Activated naive CD8-positive, alpha-beta T cell treated with anti-CD3 and anti-CD28 coated beads, Interleukin-2, amount 50 U/mL, for 24 hours (primary cell): ENCODE measurements at regions not wholly inside any gene's neighbourhood (a gene's known extent, or its start where the extent isn't known, plus 50 kb on each side); places are given as distances from the start of the nearest gene placed in this dataset.
A peak's percentile ranks its signal among the peaks of the same experiment; 100 is the strongest.

ENCODE experiments used
- ATAC-seq: fragments of 150-1000 bp; cut with Tn5 transposase; one replicate; pipeline ENCODE4 v1.10.0; 2021
- DNase-seq: peaks from one replicate; pipeline ENCODE4 v3.0.0; 2021
- H3K27ac Mint-ChIP-seq: one replicate; pipeline ENCODE4 v1.8.0; 2021; ENCODE audit warnings: mild to moderate bottlenecking, mixed read lengths
- H3K27me3 Mint-ChIP-seq: one replicate; pipeline ENCODE4 v1.8.0; 2021; ENCODE audit warnings: mixed read lengths
- H3K36me3 Mint-ChIP-seq: one replicate; pipeline ENCODE4 v1.8.0; 2021; ENCODE audit warnings: low read depth, mixed read lengths
- H3K4me1 Mint-ChIP-seq: one replicate; pipeline ENCODE4 v1.8.0; 2021; ENCODE audit warnings: mixed read lengths
- H3K4me3 Mint-ChIP-seq: one replicate; pipeline ENCODE4 v1.8.0; 2021; ENCODE audit warnings: mild to moderate bottlenecking, moderate library complexity, mixed read lengths
- H3K9me3 Mint-ChIP-seq: one replicate; pipeline ENCODE4 v1.8.0; 2021; ENCODE audit warnings: mixed read lengths

DNA sequence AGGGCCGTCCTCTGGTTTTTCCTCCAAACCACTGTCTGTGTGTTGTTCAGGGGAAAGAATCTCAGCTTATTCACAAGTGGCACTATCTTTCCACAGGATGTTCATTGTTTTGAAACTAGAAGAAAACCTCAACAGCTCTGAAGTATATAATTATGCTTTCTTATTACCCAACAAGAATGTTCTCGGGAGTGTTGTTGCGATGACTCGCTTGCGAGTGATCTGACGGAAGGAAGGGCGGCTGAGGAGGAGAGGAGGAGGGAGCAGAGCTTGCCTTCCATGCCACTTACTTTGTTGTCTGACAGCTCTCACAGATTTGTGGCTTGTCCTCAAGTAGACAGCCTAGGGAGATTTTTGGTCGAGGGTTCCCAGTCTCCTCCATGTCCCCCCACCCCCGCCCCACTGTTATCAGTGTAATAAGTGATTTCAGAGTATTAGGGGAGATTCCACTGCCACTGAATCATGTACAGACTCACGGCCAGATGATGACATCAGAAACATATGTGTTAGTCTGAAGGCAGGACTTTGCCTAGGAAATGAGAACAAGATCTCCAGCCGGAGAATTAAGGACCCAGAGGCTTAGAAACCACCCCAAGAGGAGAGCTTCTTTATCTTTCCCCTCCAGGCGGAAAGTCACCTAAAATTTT, 80.7 kb upstream of the CCN6 start:
- H3K4me1 Mint-ChIP-seq: peaks cover 72% of the 10 kb centered on the region
- peak overlapping the region; percentile 60 for H3K27ac Mint-ChIP-seq
- no peaks in the 10 kb centered on the region for H3K36me3 Mint-ChIP-seq
- ATAC-seq (peak; percentile 85), DNase-seq (peak; percentile 60)
- H3K4me3 Mint-ChIP-seq: peak overlapping the region; percentile 52
- H3K27me3 Mint-ChIP-seq: no peaks in the 10 kb centered on the region
- no peaks in the 10 kb centered on the region for H3K9me3 Mint-ChIP-seq

DNA sequence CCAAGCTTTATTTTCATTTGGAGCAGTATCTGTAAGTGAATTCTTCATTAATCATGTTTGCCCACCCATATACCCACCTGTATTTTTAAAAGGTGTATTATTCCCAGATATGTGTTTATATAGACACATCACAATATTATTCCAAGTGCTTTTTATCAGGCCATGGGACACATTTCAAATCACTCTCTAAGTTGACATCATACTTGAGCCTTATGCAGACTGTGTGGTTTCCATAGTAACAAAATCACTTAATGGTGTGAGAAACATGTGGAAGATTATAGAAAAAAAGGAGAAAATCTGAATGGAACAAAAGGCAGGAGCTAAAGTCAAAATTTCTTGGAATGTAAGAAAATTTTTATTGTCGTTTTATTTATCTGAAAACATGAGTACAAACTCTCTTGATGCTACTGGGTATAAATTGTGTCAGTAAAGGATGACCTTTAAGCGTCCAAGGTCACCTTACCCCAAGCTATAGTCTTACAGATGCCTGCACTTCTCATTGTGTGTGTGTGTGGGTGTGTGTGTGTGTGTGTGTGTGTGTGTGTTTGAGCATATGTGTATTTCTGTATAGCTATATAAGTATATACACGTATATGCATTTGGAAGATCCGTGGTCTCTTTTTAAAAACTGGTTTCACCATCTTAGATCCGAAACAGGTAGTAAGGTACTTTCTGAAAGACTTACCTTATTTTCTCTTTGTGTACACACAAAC, 79.8 kb upstream of the CCN6 start:
- Mint-ChIP-seq H3K27me3 (no peaks in the 10 kb centered on the region), H3K4me3 (peak overlapping the region; percentile 52), H3K9me3 (no peaks in the 10 kb centered on the region), H3K27ac (peak overlapping the region; percentile 60), H3K4me1 (peaks cover 79% of the 10 kb centered on the region), H3K36me3 (no peaks in the 10 kb centered on the region)
- DNase-seq (no peak), ATAC-seq (no peak)

DNA sequence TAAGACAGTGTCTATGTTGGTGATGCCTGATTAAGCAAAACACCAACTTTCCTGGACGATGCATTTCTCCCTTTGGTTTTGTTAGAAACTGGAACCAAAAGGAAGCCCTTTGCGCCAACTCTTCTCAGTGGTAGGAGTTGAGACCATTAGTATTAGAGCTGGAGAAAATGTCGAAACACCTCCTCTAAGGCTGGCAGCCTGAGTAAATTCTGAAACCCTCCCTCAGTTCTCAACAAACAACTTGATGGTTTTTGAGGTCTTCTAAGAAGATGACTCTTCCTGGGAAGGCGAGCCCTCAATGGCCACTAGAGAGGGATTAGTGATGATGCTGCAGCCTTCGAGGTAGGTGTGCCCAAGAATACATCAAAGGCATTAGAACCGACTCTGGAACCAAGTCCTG, 78.4 kb upstream of the CCN6 start:
- Mint-ChIP-seq H3K9me3 (no peaks in the 10 kb centered on the region), H3K27ac (peak overlapping the region; percentile 31), H3K36me3 (no peaks in the 10 kb centered on the region), H3K4me1 (peaks cover 90% of the 10 kb centered on the region), H3K4me3 (no peak overlapping the region), H3K27me3 (no peaks in the 10 kb centered on the region)
- no peak for DNase-seq
- peak; percentile 54 for ATAC-seq

DNA sequence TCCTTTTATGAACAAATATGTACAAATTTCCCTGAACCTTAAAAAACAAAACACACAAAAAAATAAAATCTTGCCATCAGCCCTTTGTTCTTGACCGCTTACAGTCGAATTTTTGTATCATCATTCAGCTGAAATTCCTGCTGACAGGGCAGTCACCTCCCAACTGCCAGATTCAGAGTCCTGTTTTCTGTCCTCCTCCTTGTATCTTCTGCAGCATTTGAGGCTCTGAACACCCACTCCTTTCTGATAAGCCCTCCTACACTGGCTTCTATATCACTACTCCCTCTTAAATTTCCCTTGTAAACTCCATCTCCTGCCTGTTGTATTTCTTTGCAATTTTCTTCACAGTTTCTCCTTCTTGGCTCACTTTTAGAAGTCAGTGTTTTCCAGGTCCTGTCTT, 77.8 kb upstream of the CCN6 start:
- Mint-ChIP-seq H3K9me3 (no peaks in the 10 kb centered on the region), H3K4me1 (peaks cover 89% of the 10 kb centered on the region), H3K27ac (peak overlapping the region; percentile 61), H3K36me3 (no peaks in the 10 kb centered on the region), H3K27me3 (no peaks in the 10 kb centered on the region), H3K4me3 (peak overlapping the region; percentile 9)
- ATAC-seq: no peak
- no peak for DNase-seq

DNA sequence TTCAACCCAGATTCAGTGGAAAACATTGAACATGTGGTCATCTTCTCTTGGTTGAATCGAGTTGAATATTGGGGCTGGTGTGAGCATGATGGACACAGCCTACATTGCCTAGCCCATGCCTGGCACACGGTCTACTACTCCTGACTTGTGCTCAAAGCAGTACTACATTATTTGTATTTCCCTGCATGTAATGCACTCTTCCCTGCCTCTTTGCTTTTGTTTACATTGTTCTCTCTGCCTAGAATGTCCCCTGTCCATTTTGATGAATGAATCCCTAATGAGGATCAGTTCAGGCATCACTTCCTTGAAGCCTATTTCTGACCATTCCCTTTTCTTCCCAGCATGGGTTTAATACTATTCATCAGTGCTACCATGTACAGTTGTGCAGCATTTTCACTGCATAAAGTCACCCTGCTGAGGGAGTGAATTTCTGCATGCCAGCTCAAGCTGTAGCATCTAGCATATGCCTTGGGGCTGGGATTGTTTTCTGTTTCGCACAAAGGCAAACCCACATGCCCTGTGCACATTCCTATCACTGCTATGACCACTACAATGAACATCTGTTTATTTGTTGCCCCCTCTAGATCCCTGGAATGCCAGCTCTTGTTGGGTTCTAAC, 75.3 kb upstream of the CCN6 start:
- H3K27me3 Mint-ChIP-seq: no peaks in the 10 kb centered on the region
- DNase-seq (no peak), ATAC-seq (no peak)
- peaks cover 5% of the 10 kb centered on the region for H3K9me3 Mint-ChIP-seq
- H3K4me1 Mint-ChIP-seq: peaks cover 75% of the 10 kb centered on the region
- H3K4me3 Mint-ChIP-seq: no peak overlapping the region
- H3K36me3 Mint-ChIP-seq: no peaks in the 10 kb centered on the region
- H3K27ac Mint-ChIP-seq: no peak overlapping the region

DNA sequence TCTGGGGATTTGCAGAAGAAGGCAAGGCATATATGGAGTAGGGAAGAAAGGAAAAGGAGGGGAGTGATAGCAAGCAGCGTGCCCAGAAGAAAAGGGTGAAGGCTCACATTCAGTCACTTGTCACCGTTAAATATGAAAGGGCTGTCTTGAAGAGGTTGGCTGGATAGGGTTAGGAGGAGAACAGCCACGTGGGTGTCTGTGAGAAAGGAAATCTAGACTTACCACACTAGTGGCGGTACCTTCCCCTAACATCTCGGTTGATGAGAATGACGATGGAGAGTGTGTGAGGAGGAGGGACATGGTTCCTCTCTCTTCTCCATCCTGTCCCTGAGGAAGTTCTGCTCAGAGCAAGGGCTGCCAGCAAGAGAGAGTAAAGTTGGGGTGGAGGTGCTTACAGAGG, 74.3 kb upstream of the CCN6 start:
- ATAC-seq (no peak), DNase-seq (no peak)
- Mint-ChIP-seq H3K36me3 (no peaks in the 10 kb centered on the region), H3K4me1 (peaks cover 75% of the 10 kb centered on the region), H3K27ac (no peak overlapping the region), H3K4me3 (no peak overlapping the region), H3K9me3 (peaks cover 6% of the 10 kb centered on the region), H3K27me3 (no peaks in the 10 kb centered on the region)

DNA sequence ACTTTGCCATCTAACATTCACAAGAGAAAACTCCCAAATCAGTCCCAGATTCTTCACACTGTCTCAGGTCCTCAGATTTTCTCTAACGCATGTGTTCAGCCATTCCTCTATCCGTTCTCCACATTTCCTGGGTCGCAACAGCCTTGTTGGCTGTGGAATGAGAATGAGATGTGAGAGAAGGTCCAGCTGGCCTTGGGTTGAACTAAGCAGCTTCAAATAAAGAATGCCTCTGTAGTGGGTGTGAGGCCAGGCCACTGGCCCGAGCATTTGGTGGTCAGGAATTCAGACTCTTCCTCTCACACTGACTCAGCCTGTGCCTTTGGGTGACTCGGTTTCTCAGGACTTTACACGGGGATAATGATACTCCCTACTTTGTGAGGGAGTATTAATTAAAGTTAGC, 73.8 kb upstream of the CCN6 start:
- Mint-ChIP-seq H3K4me3 (no peak overlapping the region), H3K9me3 (peaks cover 6% of the 10 kb centered on the region), H3K27ac (no peak overlapping the region), H3K4me1 (peaks cover 75% of the 10 kb centered on the region), H3K27me3 (no peaks in the 10 kb centered on the region), H3K36me3 (peaks cover 3% of the 10 kb centered on the region)
- DNase-seq: no peak
- ATAC-seq: no peak

DNA sequence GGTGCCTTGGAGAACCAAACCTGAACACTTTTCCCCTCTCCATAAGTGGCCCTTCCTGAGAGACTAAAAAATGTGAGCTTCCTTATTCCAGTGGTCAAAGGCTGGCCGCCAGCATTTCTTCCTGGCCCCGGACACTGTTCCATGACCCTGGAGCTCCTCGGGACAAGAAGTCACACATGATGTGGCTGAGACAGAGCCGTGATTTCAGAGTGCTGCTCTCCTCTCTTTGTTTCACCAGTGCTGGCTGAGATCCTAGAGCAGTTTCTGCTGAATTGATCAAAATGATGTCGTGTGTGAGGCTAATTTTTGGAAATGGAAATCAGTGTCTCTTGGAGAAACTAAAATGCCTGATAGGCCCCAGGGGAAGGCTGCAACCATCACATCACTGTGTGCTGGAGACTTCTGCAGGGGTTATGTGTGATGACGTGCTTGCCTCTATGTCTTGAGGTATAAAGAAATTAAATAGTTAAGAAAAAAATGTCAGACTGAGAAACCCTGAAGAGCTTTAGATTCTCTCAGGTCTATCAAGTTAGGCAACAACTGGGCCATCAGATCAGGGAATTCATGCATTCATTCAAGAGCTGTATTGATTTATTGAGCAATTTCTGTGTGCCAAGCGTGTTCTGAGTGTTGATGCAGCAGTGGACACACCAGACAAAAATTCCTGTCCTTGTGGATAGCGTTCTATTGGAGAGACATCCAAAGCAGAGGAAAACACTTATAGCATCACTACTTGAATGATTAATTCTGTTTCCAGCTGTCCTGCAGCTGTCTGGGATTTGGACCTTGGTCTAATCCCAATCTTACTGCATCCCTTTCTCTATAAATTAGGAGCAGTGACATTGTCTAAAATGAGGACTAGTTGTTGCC, 72.7 kb upstream of the CCN6 start:
- H3K27ac Mint-ChIP-seq: no peak overlapping the region
- peaks cover 75% of the 10 kb centered on the region for H3K4me1 Mint-ChIP-seq
- ATAC-seq (no peak), DNase-seq (no peak)
- H3K9me3 Mint-ChIP-seq: peaks cover 6% of the 10 kb centered on the region
- H3K4me3 Mint-ChIP-seq: no peak overlapping the region
- peaks cover 3% of the 10 kb centered on the region for H3K36me3 Mint-ChIP-seq
- H3K27me3 Mint-ChIP-seq: no peaks in the 10 kb centered on the region

DNA sequence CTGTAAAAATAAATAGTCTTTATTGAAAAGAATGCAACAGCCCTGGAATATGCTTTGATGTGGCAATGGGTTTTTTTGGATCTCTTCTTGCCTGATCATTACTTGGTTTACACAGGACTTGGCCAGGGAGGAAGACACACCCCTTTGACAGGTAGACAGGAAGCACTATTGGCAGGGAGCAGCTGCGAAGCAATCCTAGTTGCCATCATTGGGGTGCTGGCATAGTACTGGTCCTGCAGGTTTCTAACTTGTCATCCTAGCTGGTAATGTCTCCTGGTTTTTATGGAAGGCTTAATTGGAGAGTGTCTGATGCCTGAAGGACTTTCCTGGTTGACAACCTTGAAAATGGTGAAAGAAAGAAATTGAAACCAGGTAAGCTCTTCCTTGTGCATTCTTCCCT, 71.2 kb upstream of the CCN6 start:
- peaks cover 69% of the 10 kb centered on the region for H3K4me1 Mint-ChIP-seq
- no peak overlapping the region for H3K27ac Mint-ChIP-seq
- peaks cover 3% of the 10 kb centered on the region for H3K36me3 Mint-ChIP-seq
- H3K4me3 Mint-ChIP-seq: no peak overlapping the region
- peaks cover 6% of the 10 kb centered on the region for H3K9me3 Mint-ChIP-seq
- H3K27me3 Mint-ChIP-seq: no peaks in the 10 kb centered on the region
- DNase-seq (no peak), ATAC-seq (no peak)

DNA sequence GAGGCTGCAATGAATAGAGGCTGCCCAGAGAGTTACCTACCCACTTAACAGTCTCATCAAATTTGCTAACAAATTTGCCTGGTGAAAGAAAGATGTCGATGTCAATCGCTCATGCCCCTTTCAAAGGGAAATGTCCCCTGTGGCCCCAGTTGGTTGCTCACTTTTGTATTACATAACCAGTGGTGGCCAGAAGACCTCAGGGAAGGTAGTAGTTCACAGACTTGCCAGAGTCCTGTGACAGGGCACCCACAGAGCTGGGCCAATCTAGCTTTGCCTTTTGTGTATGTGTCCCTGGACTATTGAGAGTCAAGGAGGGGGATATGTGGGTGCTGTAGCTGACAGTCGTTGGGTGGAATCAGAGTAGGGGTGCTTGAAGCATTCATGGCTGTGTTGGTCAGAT, 70.7 kb upstream of the CCN6 start:
- H3K27ac Mint-ChIP-seq: peak overlapping the region; percentile 41
- no peak for ATAC-seq
- H3K36me3 Mint-ChIP-seq: peaks cover 3% of the 10 kb centered on the region
- peaks cover 65% of the 10 kb centered on the region for H3K4me1 Mint-ChIP-seq
- H3K4me3 Mint-ChIP-seq: no peak overlapping the region
- DNase-seq: no peak
- peaks cover 6% of the 10 kb centered on the region for H3K9me3 Mint-ChIP-seq
- H3K27me3 Mint-ChIP-seq: no peaks in the 10 kb centered on the region

DNA sequence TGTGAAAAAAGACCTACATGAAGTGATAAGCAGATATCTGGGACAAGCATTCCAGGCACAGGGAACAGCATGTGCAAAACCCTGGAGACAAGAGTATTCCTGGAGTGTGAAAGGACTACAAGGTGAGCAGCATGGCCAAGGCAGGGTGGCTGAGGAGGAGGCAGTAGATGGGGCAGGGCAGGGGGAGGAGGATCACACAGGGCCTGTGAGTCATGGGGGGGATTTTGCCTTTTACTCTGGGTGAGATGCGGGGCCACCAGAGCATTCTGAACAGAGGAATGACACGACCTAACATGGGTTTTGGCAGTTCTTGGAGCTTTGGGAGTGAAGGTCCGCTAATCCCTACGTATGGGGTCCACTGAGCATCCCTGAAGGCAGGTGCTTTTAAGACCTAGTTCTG, 69.8 kb upstream of the CCN6 start:
- Mint-ChIP-seq H3K27ac (peak overlapping the region; percentile 96), H3K4me1 (peaks cover 66% of the 10 kb centered on the region), H3K36me3 (peaks cover 3% of the 10 kb centered on the region), H3K4me3 (no peak overlapping the region), H3K27me3 (no peaks in the 10 kb centered on the region), H3K9me3 (peaks cover 10% of the 10 kb centered on the region)
- peak; percentile 72 for ATAC-seq
- DNase-seq: peak; percentile 53

DNA sequence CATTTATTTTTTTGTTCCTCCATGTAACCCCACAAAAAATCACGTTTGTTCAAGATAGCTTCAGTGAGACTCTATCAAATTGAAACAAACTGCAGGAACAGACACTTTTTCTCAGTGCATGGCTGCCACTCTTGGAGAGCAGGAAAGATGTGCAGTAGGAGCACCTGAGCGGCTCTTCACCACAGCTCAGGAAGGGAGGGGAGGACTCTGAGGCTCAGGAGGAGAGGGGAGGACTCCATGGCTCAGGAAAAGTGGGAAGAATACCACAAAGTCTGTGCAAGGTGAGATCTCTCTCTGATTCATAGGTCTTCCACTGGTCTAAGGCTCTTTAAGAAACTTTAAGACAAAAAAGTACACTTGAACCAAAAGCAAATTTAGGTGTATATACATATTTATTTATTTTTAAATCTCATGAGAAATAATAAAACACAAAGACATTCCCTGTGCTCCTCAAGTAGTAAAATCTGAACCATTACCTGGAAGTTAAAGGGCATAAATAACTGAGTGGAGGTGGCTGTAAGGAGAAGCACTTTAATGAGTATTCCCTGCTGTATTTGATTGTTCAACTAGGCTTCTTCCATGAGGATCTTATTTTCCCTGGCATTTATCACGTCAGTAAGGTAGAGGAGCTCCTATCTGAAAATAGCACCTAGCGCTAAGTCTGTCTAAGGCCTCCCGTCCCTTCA, 69.2 kb upstream of the CCN6 start:
- peaks cover 10% of the 10 kb centered on the region for H3K9me3 Mint-ChIP-seq
- no peak for DNase-seq
- H3K27me3 Mint-ChIP-seq: no peaks in the 10 kb centered on the region
- H3K36me3 Mint-ChIP-seq: peaks cover 3% of the 10 kb centered on the region
- ATAC-seq: no peak
- peak overlapping the region; percentile 52 for H3K4me3 Mint-ChIP-seq
- H3K4me1 Mint-ChIP-seq: peaks cover 66% of the 10 kb centered on the region
- H3K27ac Mint-ChIP-seq: peak overlapping the region; percentile 96

DNA sequence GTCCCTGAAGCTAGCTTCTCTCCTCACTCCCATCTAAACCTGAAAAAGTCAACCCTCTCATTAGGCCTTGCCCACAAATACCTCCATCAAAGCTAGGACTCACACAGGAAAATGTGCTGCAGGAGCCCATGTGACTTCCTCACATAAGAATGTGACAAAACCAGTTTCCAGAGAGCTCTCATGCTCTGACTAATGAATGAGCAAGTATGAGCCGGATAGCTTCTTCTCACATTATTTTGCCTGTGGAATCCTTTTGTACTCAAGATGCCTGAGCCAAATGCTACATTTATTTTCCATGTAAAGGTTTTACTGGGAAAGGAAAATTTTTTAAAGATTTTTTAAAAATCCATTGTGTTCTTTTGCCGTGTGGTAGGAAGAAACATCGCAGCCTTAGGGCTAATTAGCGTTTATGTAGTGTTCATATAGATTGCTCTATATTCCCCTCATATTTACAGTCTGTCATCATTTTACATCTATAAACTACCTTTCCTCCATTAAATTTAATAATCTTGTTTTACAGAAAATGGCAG, 68.6 kb upstream of the CCN6 start:
- peak overlapping the region; percentile 96 for H3K27ac Mint-ChIP-seq
- H3K4me3 Mint-ChIP-seq: peak overlapping the region; percentile 52
- DNase-seq: no peak

DNA sequence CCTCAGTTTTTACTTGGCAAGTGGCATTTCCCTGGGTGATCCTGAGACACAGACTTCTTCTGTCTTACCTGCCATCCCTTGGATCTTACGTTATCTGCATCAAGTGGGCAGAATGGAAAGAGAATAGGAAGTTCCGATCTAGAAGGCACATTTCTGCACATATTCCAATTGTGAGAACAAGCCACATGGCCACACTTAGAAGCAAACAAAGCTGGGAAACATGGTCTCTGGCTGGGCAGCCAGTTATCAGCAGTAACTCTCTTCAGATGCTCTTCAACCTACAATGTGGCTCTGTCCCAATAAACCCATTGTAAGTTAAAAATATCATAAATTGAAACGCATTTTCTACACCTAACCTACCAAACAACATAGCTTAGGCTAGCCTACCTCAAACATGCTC, 67.3 kb upstream of the CCN6 start:
- no peak for ATAC-seq
- Mint-ChIP-seq H3K9me3 (peaks cover 10% of the 10 kb centered on the region), H3K4me1 (peaks cover 80% of the 10 kb centered on the region), H3K36me3 (peaks cover 3% of the 10 kb centered on the region), H3K27ac (peak overlapping the region; percentile 96), H3K4me3 (no peak overlapping the region), H3K27me3 (no peaks in the 10 kb centered on the region)
- DNase-seq: no peak

More for the DNA sequence above, 68.6 kb upstream of the CCN6 start:
- Mint-ChIP-seq H3K4me1 (peaks cover 68% of the 10 kb centered on the region), H3K27me3 (no peaks in the 10 kb centered on the region), H3K36me3 (peaks cover 3% of the 10 kb centered on the region), H3K9me3 (peaks cover 10% of the 10 kb centered on the region)
- peak; percentile 89 for ATAC-seq
